OCI-LY3 (cell line): ENCODE measurements at regions not wholly inside any gene's neighbourhood (a gene's known extent, or its start where the extent isn't known, plus 50 kb on each side); places are given as distances from the start of the nearest gene placed in this dataset.

Experiments used
- EZH2phosphoT487 ChIP-seq: fragments of 200-600 bp; shearing (Covaris generic); IDR thresholded peaks from 2 replicates; pipeline ENCODE4 v1.6.1; 2018; ENCODE audit warnings: antibody characterized with exemption, mixed run types, low read depth
- TF ChIP-seq, protein P1 (sequence below): fragments of 200-600, 300-600 bp; sonication (generic); IDR thresholded peaks from 2 replicates; pipeline ENCODE4 v1.5.1; 2014; ENCODE audit warnings: antibody characterized with exemption, low read length, low read depth

DNA sequence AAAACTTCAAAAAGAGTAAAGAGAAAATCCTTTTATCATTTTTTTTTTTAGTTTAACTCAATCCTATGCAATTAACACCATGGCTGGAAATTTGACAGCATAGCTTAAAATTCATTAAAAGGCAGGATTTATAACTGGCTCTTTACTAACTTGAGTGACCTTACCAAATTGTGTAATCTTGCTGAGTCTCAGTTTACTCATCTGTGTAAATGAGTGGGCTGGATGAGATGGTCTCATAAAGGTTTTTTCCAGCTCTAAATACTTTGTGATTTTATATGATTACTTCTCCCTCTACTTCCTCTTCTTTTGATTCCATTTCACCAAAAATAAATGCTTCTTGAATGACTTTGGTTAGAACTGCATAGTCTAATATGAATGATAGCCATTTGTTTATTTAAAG, 234.9 kb upstream of the SATB1 start:
- TF ChIP-seq, protein P1, sequence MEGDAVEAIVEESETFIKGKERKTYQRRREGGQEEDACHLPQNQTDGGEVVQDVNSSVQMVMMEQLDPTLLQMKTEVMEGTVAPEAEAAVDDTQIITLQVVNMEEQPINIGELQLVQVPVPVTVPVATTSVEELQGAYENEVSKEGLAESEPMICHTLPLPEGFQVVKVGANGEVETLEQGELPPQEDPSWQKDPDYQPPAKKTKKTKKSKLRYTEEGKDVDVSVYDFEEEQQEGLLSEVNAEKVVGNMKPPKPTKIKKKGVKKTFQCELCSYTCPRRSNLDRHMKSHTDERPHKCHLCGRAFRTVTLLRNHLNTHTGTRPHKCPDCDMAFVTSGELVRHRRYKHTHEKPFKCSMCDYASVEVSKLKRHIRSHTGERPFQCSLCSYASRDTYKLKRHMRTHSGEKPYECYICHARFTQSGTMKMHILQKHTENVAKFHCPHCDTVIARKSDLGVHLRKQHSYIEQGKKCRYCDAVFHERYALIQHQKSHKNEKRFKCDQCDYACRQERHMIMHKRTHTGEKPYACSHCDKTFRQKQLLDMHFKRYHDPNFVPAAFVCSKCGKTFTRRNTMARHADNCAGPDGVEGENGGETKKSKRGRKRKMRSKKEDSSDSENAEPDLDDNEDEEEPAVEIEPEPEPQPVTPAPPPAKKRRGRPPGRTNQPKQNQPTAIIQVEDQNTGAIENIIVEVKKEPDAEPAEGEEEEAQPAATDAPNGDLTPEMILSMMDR = no peak
- no peak for TF ChIP-seq EZH2phosphoT487
